OCI-LY3 (cell line): ENCODE measurements at regions not wholly inside any gene's neighbourhood (a gene's known extent, or its start where the extent isn't known, plus 50 kb on each side); places are given as distances from the start of the nearest gene placed in this dataset.

ENCODE experiments used
- H2AFZ ChIP-seq: fragments of 200-600, 300-600 bp; shearing (Covaris generic); 2 replicates; pipeline ENCODE4 v1.6.0; 2014; ENCODE audit warnings: antibody characterized with exemption, low read depth, low read length
- H3K27ac ChIP-seq: fragments of 200-600, 300-600 bp; sonication (generic); 2 replicates; pipeline ENCODE4 v1.5.1; 2014; ENCODE audit warnings: mild to moderate bottlenecking, low read length, moderate library complexity, mixed read lengths
- H3K27me3 ChIP-seq: fragments of 200-600, 300-600 bp; sonication (generic); 2 replicates; pipeline ENCODE4 v1.6.1; 2014; ENCODE audit warnings: low read depth, low read length, mixed read lengths
- H3K36me3 ChIP-seq: fragments of 200-600, 300-600 bp; sonication (generic); replicated peaks from 2 replicates; pipeline ENCODE3; 2014; ENCODE audit warnings: low read depth, low read length, mixed read lengths
- H3K4me1 ChIP-seq: fragments of 300-600, 200-600 bp; sonication (generic); 2 replicates; pipeline ENCODE4 v1.6.1; 2014; ENCODE audit warnings: low read length, mixed read lengths
- H3K4me2 ChIP-seq: fragments of 200-600, 300-600 bp; sonication (generic); 2 replicates; pipeline ENCODE4 v1.6.1; 2014; ENCODE audit warnings: low read length, mixed read lengths
- H3K4me3 ChIP-seq: fragments of 300-600, 200-600 bp; sonication (generic); 2 replicates; pipeline ENCODE4 v1.5.1; 2014; ENCODE audit warnings: antibody characterized with exemption, mild to moderate bottlenecking, low read length, moderate library complexity
- H3K79me2 ChIP-seq: fragments of 300-600, 200-600 bp; shearing (Covaris generic); 2 replicates; pipeline ENCODE4 v1.6.1; 2014; ENCODE audit warnings: mild to moderate bottlenecking, low read length, mixed read lengths
- H3K9ac ChIP-seq: fragments of 300-600, 200-600 bp; shearing (Covaris generic); 2 replicates; pipeline ENCODE4 v1.6.0; 2014; ENCODE audit warnings: mild to moderate bottlenecking, low read length, moderate library complexity
- H3K9me3 ChIP-seq: fragments of 200-600, 300-600 bp; shearing (Covaris generic); 2 replicates; pipeline ENCODE4 v1.6.1; 2014; ENCODE audit warnings: low read length, mixed read lengths; ENCODE audit not compliant: insufficient read depth
- H4K20me1 ChIP-seq: fragments of 200-600, 300-600 bp; sonication (generic); 2 replicates; pipeline ENCODE4 v1.6.1; 2016; ENCODE audit warnings: low read length, mixed read lengths; ENCODE audit not compliant: insufficient read depth
- CTCF ChIP-seq: fragments of 200-600, 300-600 bp; sonication (generic); IDR thresholded peaks from 2 replicates; pipeline ENCODE4 v1.5.1; 2014; ENCODE audit warnings: antibody characterized with exemption, low read length, low read depth
- EZH2phosphoT487 ChIP-seq: fragments of 200-600 bp; shearing (Covaris generic); IDR thresholded peaks from 2 replicates; pipeline ENCODE4 v1.6.1; 2018; ENCODE audit warnings: antibody characterized with exemption, mixed run types, low read depth

GRCh38 chr12:113528606-113529293 is 57.1 kb upstream of the LHX5 start:
- TF ChIP-seq EZH2phosphoT487 (no peak), CTCF (no peak)
- Histone ChIP-seq H3K79me2 (no peaks in the 10 kb centered on the region), H3K36me3 (no peaks in the 10 kb centered on the region), H3K4me1 (no peaks in the 10 kb centered on the region), H2AFZ (no peak overlapping the region), H3K9me3 (no peaks in the 10 kb centered on the region), H3K4me3 (no peak overlapping the region), H3K27me3 (peaks cover 27% of the 10 kb centered on the region), H3K4me2 (no peak overlapping the region), H3K27ac (no peak overlapping the region), H3K9ac (no peak overlapping the region), H4K20me1 (no peaks in the 10 kb centered on the region)

DNA sequence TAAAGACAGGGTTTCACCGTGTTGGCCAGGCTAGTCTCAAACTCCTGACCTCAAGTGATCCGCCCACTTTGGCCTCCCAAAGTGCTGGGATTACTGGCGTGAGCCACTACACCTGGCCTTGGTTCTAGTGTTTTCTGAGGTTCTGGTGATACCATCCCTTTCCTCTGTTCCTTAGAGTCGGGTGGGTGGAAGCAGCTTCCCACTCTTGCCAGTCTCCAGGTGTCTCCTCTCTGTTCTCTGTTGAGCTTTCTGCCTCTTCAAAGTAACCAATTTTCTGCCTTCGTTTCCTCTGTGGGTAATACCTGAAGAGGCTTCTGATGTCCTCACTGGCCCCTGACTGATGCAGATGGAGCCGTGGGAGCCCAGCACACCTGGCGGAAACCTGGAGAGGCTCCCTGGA is 53.4 kb upstream of the LHX5 start:
- no peaks in the 10 kb centered on the region for H3K9me3 ChIP-seq
- no peaks in the 10 kb centered on the region for H3K4me1 ChIP-seq
- H3K27ac ChIP-seq: no peak overlapping the region
- H3K9ac ChIP-seq: no peak overlapping the region
- peaks cover 37% of the 10 kb centered on the region for H3K27me3 ChIP-seq
- H3K4me2 ChIP-seq: no peak overlapping the region
- H4K20me1 ChIP-seq: no peaks in the 10 kb centered on the region
- no peak overlapping the region for H2AFZ ChIP-seq
- no peaks in the 10 kb centered on the region for H3K36me3 ChIP-seq
- no peak overlapping the region for H3K4me3 ChIP-seq
- TF ChIP-seq CTCF (no peak), EZH2phosphoT487 (no peak)
- no peaks in the 10 kb centered on the region for H3K79me2 ChIP-seq

DNA sequence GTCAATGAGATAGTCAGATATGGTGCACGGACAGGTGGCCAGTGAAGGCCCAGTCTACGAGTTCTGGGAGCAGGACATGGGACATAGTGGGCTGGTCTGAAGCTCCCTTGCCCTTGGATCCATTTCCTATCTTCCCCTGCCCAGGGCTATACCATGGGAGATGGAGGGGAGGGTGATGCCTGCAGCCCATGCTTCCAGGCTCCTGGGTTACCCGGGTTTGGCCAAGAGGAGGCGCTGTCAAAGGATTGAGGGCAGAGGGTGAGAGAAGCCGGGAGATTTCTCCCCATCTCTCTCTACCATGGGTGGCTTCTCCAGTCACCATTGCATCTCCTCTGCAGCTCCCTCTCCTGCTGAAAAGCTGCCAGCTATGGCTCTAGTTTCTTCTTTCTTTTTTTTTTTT is 52.8 kb upstream of the LHX5 start:
- Histone ChIP-seq H3K4me2 (no peak overlapping the region), H3K4me3 (no peak overlapping the region), H3K79me2 (no peaks in the 10 kb centered on the region), H4K20me1 (no peaks in the 10 kb centered on the region), H3K9ac (no peak overlapping the region), H3K36me3 (no peaks in the 10 kb centered on the region), H3K9me3 (no peaks in the 10 kb centered on the region), H3K27ac (no peak overlapping the region), H2AFZ (no peak overlapping the region), H3K4me1 (no peaks in the 10 kb centered on the region), H3K27me3 (peaks cover 37% of the 10 kb centered on the region)
- TF ChIP-seq CTCF: no peak
- TF ChIP-seq EZH2phosphoT487: no peak

- H4K20me1 ChIP-seq: no peaks in the 10 kb centered on the region
- H3K27me3 ChIP-seq: peaks cover 37% of the 10 kb centered on the region
- no peak for TF ChIP-seq EZH2phosphoT487
- no peak for TF ChIP-seq CTCF
- H3K27ac ChIP-seq: no peak overlapping the region
- no peak overlapping the region for H3K4me3 ChIP-seq
- no peaks in the 10 kb centered on the region for H3K9me3 ChIP-seq
- no peaks in the 10 kb centered on the region for H3K36me3 ChIP-seq
- no peak overlapping the region for H3K9ac ChIP-seq
- H2AFZ ChIP-seq: no peak overlapping the region
- H3K79me2 ChIP-seq: no peaks in the 10 kb centered on the region
- no peak overlapping the region for H3K4me2 ChIP-seq
- H3K4me1 ChIP-seq: no peaks in the 10 kb centered on the region
Observed at GRCh38 chr12:113521708-113522107, 50.0 kb upstream of the LHX5 start.
